ENCODE measurements at regions not wholly inside any gene's neighbourhood (a gene's known extent, or its start where the extent isn't known, plus 50 kb on each side); places are given as distances from the start of the nearest gene placed in this dataset.
"Not testable (repeated sequence)": the region's sequence is repeated elsewhere in the genome, so short reads cannot be mapped to it uniquely, and the experiment has no call there.

DNA sequence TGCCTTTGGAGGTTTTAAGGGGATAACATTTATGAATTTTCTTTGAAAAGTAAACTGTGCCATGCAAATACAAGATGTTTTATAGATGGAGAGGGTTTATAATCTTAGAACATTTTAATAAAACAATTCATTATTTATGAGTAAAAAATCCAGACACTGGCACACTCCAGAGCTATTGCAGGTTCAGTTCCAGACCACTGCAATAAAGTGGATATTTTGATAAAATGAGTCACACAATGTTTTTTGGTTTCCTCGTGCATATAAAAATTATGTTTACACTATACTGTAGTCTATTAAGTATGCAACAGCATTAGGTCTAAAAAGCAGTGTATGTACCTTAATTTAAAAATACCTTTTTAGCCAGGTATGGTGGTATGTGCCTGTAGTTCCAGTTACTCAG is 146.2 kb upstream of the ZBED5 start:
- no peak for DNase-seq (ENCODE audit: low read depth)

DNA sequence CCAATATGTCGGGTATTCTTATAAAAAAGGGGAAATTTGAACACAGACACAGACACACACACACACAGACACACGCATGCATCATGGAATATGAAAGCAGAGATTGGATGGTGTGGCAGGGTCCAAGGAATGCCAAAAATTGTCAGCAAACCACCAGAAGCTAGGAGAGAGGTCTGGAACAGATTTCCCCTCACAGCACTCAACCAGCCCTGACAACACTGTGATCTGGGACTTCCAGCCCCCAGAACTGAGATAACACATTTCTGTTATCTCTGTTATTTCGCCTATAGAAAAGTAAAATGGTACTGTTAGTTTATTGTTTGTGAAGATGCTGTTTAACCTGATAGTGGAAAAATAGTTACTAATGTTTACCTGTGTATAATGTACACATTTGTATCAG is 145.4 kb upstream of the ZBED5 start:
- no peak for DNase-seq (ENCODE audit: low read depth)

DNA sequence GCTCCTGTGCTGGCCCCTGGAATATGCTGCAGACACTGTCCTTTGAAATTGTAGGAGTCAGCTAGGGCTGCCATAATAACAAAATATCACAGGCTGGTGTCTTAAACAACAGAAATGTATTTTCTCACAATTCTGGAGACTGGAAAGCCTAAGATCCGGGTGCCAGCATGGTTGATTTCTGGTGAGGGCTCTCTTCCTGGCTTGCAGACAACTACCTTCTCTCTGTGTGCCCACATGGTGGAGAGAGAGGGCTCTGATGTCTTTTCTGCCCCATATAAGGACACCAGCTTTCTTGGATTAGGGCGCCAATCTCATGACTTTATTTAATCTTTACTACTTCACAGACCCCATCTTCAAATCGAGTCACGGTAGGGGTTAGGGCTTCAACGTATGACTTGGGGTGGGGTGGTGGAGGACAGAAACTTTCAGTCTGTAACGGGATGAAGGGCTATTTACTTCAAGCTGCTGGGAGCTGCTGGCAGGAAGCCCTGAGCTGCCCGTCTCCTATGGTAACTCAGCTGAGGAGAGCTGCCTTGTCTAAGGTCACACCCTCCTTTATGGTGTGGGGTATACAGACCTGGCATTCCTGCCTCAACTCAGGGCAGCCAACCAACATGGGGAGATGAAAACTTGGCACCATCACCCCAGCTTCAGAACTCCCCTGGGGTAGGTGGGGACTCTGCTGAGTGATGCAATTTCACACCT is 142.9 kb upstream of the ZBED5 start:
- no peak for DNase-seq (ENCODE audit: low read depth)

DNA sequence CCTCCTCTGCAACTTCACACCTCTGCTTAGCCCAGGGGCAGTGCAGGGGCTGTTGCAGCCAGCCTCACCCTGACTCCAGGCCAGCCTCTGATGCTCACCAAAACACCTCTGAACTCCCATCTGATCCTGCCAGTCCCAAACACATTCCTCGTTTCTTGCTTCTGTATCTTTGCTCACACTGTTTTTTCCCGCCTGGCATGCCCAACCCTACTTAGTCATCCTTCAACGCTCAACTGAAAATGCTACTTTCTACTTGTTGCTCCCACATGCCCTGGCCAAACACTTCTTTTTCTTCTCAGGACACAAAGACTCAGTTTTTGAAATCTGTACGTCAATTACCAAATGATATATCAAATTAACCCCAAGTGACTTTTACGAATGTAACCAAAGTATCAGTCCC is 140.8 kb upstream of the ZBED5 start:
- no peak for DNase-seq (ENCODE audit: low read depth)

DNA sequence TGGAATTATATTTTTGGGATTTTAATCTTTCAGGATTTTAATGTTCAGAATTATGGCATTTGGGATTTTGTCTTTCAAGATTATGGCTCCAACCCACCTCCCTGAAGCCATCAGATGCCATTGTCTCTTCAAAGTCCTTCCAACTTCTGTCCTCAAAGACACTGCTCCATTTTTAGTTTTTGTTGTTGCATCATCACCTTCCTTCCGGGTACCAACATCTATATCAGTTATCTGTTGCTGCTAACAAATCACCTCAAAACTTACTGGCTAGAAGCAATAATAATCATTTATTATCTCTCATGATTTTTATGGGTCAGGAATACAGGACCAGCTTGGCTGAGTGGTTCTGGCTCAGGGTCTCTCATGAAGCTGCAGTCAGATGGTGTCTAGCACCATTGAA is 138.8 kb upstream of the ZBED5 start:
- DNase-seq (ENCODE audit: low read depth), result no peak

DNA sequence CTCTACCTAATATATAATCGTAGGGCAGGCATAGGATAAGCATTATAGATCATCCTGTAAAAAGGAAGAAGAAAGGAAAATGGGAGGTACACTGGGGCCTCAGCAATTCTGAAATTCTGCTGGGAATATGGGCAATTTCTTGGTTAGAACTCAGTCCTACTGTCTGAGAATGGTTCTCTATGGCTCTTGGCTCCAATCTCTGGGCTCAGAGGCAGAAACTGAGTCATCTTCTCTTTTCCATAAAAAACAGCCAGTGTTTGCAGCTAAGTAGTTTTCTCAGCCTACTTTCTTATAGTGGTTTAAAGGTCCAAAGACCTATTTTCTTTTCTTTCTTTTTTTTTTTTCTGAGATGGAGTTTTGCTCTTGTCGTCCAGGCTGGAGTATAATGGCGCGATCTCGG is 135.8 kb upstream of the ZBED5 start:
- no peak for DNase-seq (ENCODE audit: low read depth)

DNA sequence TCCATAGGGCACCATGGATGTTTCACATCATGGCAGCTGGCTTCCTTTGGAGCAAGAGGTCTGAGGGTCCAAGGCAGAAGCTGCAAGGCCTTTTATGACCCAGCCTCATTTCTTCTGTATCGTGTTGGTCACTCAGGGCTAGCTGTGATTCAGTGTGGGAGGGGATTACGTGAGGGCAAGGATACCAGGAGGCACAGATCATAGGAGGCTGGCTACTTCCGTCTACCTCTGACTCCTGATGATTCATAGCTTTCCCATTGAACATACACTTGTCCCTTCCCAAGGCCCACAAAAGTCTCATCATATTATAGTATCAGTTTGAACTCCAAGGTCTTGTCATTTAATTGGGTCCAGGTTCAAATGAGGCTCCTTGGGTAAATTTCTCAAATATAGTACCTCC is 135.3 kb upstream of the ZBED5 start:
- DNase-seq (ENCODE audit: low read depth), result no peak

DNA sequence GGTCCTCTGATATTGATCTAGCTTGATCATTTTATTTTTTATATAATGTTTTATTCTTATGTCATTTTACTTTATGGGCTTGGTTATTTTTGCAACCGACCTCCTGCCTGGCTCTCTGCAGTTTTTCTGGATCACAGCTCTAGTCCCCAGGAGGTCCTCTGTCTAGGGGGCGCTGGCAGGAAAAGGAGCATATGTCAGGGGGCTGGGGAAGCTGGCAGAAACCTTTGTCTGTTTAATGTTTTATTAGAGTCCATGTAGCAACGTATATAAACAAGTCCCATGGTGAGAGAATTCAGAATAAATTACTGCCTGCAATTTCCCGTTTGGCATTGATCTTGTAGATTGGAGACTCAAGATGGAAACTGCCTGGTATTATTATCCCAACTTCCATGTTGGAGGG is 133.5 kb upstream of the ZBED5 start:
- DNase-seq (ENCODE audit: low read depth), result no peak

DNA sequence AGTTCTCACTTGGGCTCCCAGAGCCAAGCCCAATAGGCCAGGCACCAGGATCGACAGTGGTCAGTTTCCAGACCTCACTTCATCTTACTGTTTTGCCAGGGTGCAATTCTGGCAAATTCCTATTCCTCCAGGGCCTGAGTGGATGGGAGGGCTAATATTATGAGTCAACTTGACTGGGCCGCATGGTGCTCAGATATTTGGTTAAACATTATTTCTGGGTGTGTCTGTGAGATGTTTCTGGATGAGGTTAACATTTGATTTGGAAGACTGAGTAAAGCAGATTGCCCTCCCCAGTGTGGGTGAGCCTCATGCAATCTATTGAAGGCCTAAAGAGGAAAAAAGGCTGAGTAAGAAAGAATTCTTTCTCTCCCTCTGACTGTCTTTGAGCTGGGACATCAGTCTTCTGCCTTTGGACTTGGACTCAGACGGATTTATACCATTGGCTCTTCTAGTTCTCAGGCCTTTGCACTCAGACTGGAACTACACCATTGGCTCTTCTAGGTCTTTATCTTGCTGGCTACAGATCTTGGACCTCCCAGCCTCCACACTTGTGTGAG is 132.9 kb upstream of the ZBED5 start:
- DNase-seq (ENCODE audit: low read depth), result no peak

DNA sequence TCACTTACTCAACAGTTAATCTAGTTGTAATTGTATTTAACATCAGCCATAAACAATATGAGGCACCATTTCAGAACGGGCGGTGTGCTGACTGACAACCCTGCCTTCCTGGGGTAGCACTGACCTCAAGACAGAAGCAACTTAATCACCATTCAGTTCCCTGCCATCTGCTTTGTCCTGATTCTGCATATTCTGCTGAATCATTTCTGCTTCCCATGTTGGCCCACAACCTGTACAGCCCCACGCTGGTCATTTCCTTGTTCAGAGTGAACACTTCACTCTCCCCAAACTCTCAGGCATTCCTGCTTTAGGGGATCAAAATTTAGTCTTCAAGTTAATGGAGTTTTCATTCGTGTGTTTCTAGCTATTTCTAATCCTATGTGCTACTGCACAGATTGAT is 132.3 kb upstream of the ZBED5 start:
- DNase-seq (ENCODE audit: low read depth), result no peak

DNA sequence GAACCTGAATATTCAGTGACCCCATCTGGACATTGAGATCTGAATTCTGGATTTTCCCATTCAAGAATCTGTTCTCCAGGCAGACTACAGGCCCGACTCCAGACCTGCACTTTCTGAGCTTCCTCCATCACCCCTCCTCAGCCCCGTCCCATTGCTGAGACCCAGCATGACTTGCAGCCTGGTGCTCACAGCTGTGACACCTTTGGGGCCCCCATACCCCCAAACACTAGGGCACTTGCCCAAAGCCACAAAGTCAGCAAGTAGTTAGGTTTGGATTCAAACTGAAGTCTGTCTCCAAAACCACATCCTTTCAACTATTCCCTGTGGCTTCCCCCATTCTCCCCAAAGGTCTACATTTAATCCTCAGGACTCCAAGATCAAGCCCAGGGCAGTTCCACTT is 128.2 kb upstream of the ZBED5 start:
- no peak for DNase-seq (ENCODE audit: low read depth)

DNA sequence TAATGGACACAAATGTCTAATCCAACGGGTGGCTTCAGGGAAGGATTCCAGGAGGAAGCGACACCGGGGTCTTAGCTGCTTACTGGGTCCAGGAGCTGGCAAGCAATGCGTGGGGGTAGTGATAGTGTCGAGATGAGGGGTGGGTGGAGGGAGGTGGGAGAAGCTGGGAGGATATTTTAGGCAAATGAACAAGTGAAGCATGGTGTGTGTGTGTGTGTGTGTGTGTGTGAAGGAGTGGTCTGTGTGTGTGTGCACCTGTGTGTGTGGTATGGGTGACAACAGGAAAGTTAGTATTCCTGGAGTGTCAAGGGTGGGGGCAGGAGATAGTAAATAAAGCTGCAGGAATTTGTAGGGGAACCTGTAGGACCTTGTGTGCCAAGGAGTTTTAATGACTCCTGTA is 126.9 kb upstream of the ZBED5 start:
- DNase-seq (ENCODE audit: low read depth), result no peak

DNA sequence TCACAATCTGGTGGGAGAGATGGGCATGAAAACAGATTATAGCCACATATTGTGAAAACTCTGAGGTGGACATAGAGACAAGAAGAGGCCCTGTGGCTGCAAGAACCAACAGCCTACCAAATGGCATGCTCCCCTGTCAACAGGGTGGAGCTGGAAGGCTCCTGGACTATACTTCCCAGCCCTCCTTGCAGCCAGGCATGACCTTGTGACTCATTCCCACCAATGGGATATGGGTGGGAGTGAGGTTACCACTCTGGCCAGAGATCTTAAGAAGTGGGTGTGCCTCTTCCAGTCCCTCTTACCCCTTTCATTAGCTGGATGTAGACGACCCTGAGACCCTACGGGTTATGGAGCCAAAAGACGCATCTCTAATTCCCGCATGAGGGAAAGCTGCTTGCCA is 126.4 kb upstream of the ZBED5 start:
- no peak for DNase-seq (ENCODE audit: low read depth)

DNA sequence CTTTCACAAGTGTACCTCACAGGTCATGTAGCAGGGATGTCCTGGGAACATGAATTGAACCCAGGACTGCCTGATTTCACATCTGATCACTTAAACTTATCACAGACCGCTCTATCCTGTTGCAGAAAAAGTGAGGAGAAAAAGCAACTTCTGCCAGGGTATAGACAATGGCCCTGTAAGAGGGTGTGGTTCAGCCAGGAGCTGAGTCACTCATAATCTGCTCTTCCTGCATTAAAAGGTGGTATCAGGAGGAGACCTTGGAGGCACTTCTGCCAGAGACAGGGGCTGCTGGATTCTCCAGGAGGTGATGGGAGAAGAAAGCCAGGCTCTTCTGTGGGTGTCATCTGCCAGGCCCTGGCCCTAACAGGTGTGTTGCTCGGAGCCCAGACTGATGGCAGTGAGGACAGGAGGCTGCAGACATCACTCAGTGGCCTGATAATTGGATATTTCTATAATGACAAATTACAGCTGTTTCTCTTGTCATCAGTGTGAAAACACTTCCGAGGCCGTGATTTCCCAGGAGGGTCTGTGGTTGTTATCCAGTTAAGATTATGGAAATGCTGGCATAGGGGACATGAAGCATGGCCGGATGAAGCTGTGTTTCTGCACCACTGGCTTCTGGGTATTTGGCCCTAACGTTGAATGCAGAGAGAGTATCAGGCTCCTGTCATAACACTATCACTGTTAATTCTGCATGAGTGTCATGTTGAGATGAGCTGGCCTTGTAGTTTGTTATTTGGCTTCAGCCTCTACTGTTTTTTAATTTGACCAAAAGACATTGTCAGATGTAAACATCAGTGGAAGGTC is 125.1 kb upstream of the ZBED5 start:
- no peak for DNase-seq (ENCODE audit: low read depth)

DNA sequence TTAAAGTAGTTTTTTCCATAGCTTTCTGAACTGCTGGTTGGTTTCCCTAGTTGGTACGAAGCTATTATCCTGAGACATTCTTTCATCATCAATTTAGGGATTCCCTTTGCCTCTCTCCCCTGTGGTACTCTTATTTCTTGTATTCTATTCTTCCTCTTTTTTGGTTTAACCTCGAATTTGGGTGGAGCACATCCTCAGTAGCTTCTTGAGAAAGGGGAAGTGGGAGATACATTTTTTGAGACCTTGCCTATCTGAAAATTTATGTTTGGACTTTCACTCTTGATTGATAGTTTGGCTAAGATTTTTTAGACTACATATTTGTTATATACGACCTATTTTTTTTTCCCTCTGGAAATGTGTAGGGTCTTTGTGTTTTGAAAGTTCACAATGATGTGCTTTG is 121.7 kb upstream of the ZBED5 start:
- DNase-seq (ENCODE audit: low read depth), result no peak

DNA sequence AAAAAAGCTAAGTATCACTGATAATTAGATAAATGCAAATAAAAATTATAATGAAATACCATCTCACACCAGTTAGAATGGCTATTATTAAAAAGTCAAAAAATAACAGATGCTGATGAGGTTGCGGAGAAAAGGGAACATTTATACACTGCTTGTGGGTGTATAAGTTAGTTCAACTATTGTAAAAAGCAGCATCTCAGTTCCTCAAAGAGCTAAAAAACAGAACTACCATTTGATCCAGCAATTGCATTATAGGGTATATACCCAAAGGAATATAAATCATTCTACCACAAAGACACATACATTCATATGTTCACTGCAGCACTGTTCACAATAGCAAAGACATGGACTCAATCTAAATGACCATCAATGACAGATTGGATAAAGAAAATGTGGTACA is 120.3 kb upstream of the ZBED5 start:
- DNase-seq (ENCODE audit: low read depth), result no peak

DNA sequence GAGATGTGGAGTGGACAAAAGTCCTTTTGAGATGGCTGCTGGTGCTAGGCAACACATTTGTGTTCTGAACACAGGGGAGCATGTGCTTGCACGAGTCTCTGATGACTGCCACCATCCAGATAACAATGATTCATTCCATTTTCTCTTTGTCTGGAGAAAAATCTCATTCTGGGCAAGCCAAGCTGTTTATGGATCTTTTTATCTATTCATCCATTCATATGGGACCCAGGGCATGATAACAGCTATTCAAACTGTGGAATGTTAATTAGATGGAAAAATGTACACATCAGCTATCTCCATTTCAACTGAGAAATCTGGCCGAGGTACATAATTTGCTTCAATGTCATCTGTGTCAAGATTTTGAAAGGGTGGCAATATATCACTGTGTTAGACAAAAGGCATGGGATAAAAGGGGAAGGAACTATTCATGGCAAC is 117.5 kb upstream of the ZBED5 start:
- DNase-seq (ENCODE audit: low read depth), result no peak

DNA sequence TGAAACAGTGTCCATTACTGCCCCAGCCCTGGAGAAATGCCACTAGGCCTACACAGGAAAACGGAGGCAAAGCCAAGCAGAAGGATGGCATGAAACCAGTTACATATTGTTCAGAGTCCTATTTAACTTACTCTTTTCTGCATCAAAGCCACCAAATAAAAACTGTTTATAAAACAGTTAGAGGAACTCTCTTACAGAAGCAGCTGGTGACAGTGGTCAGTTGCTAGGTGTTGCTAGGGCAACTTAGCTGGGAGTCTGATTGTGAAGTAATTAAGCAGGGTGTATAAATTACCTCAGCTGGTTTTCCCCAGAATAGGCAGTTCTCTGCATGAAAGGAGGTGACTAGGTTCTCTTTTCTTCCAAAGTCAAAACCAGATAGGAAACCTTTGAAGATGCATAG is 115.6 kb upstream of the ZBED5 start:
- no peak for DNase-seq (ENCODE audit: low read depth)

DNA sequence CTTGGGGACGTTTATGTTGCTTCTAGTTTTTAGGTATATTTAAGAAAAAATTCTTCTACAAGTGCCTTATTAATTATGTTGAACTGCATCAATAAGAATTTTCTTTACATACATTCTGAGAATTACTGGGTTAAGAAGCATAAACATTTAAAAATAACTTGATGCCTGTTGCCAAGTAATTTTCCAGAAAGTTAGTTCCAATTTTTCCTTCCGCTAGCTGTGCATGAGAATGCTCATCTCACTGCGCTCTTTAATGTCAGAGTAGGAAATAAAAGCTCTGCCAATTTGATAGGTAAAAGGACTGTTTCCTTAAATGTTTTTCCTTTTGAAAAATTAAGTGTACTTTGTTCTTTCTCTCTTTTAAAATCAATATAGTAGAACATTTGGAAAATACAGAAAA is 113.1 kb upstream of the ZBED5 start:
- DNase-seq (ENCODE audit: low read depth), result no peak

DNA sequence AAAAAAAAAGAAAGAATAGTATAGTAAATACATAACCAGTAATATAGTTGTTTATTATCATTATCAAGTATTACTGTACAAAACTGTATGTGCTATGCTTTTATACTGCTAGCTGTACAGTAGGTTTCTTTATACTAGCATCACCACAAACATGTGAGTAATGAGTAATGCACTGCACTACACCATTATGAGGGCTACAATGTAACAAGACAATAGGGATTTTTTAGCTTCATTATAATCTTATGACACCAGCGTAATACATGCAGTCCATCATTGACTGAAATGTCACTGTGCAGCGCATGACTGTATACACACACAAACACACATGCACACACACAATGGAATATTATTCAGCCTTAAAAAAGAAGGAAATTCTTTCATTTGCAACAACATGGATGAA is 111.5 kb upstream of the ZBED5 start:
- DNase-seq (ENCODE audit: low read depth), result no peak

DNA sequence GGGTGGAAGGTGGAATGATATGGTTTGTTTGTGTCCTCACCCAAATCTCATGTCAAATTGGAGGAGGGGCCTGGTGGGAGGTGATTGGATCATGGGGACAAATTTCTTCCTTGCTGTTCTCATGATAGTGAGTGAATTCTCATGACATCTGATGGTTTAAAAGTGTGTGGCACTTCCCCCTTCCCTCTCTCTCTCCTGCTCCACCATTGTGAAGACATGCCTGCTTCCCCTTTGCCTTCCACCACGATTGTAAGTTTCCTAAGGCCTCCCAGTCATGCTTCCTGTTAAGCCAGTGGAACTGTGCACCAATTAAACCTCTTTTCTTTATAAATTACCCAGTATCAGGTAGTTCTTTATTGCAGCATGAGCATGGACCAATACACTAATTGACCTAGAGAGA is 99.0 kb upstream of the ZBED5 start:
- not testable (repeated sequence) for DNase-seq (ENCODE audit: low read depth)

DNA sequence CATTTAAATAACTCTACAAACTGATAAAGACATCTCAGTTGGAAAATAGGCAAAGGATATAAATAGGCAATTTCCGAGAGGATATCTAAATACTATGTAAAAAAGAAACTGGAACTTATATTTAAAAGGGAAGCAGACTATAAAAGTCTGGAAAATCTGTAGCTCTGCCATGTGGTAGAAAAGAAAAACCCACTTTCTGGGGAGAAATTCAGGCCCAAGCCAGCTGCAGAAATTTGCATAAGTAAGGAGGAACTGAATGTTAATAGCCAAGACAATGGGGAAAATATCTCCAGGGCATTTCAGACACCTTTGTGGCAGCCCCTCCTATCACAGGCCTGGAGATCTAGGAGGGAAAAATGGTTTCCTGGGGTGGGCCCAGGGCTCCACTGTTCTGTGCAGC is 97.8 kb upstream of the ZBED5 start:
- DNase-seq (ENCODE audit: low read depth), result no peak

DNA sequence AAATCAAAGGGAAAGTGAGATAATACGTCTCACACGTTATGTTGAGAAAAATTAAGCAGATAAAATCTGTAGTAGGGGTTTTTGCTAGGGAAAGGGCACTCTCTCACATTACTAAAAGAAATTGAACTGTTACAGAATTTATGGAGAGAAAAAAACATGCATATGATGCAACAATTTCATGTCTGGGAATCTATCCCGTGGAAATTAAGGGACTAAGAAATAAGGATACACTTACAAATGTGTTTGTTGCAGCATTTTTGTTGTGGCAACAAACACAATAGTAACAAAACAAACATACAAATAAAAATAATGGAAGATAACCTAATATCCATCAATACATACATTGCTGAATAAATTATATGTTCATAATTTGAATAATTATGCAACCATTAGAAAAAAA is 96.3 kb upstream of the ZBED5 start:
- DNase-seq (ENCODE audit: low read depth), result no peak

DNA sequence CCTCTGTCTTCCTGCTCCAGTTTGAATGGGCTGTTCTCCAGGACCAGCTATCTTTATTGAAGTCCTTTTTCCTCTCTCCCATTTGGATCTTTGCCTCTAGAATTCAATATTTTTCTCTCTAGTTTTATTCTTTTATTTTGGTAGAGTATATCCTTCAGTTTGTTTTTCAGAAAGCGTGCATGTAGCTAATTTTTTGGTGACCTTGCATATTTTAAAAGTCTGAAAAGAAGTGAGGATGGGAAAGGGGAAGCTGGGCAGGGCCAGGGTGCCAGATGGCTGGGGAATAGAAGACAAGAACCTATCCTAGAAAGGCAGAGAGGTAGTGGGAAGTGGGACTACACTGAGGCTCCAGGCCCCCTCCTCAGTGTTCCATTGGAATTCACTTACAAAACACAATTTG is 95.0 kb upstream of the ZBED5 start:
- no peak for DNase-seq (ENCODE audit: low read depth)
